CD4-positive, alpha-beta T cell treated with Interleukin-4 for 1 hour (primary cell): ENCODE measurements at regions not wholly inside any gene's neighbourhood (a gene's known extent, or its start where the extent isn't known, plus 50 kb on each side); places are given as distances from the start of the nearest gene placed in this dataset.

Source experiments
- DNase-seq, 2 donors: peaks; one replicate each; pipeline ENCODE4 v3.0.0-alpha.2; 2020 to 2022

DNA sequence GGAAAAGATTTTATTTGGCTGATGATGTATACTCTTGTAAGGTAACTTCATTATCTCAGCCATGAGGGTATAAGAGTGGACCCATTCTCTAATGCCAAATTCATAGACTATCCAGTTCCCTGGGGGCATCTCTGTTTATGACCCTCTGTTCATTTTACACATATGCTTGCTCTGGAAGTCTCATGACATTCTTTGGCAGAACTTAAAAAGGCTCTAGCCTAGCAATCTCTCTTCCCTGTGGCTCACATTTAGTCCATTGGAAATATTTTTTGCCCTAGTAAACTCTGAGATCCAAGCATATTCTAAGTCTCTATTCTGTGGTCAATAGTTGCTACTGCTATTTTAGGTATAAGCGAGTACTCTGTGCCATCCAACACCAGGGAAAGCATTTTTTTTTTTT, 1201.8 kb upstream of the ZEB2 start:
- no peak for DNase-seq

DNA sequence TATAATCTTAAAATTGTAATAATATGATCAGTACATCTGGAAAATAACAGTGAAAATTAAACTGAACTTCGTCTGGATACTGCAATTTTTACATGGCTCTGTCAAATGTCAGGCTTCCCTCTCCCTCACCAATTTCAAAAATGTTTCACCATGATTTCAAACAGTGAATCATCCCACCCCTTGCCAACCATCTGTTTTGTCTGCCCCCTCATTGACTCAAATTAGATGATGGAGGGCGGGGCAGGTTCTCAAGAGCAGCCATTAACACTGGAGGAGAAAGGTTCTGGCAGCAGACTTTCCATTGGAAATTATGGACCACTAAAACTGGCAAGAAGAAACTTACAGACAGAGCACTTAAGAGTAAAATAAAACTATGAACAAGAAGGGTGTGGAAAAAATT, 1195.7 kb upstream of the ZEB2 start:
- no peak for DNase-seq

DNA sequence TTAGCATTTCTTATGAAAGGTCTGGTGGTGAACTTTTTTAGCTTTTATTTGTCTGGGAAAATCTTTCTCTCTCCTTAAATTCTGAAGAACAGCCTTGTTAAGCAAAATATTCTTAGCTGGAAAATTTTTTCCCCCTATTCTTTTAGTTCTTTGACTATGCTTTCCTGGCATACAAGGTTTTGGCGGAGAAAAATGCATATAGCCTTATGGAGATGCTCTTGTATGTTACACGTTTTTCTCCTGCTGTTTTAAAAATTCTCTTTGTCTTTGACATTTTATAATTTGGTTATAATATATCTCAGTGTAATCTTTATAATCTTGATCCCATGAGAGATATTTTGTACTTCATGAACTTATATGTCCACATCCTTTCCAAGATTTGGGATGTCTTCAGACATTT, 1190.4 kb upstream of the ZEB2 start:
- no peak for DNase-seq

DNA sequence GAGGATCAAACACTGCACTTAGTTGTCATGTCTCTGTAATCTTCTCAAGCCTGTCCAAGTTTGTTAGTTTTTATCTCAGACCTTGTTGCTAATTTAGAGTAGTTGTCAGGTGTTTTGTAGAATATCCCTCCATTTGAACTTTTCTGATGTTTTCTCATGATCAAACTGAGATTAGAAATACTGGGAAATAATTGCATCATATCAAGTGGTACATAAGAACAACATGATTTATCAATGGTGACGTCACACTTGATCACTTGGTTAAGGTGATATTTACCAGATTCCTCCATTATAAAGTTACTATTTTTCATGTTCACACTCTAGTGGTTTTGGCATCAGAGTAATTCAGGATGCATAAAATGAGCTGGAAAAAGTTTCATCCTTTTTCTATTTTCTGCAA, 1182.4 kb upstream of the ZEB2 start:
- no peak for DNase-seq

DNA sequence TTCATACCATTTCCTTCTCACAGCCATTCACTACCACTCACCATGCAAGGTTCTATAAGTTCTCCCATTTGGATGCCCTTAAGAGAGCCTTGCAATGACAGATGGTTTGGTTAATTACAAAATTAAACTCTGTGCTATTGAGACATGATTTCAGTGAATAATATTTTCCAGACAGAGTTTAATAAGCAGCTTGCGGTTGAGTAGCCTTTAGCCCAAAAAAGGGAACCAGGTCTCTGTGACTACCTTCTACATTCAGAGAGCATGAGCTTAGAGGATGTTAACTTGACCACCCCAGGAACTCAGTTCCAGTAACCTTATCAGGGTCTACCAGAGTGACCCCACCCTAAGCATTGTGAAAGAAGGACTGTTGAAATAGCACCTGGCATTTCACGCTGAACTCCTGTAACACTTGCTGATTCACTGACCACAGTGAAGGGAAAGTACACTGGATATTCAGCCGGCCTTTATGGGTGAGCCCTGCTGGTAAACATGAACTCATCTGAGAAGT, 1173.1 kb upstream of the ZEB2 start:
- DNase-seq, result peak; percentile 18 to 68

DNA sequence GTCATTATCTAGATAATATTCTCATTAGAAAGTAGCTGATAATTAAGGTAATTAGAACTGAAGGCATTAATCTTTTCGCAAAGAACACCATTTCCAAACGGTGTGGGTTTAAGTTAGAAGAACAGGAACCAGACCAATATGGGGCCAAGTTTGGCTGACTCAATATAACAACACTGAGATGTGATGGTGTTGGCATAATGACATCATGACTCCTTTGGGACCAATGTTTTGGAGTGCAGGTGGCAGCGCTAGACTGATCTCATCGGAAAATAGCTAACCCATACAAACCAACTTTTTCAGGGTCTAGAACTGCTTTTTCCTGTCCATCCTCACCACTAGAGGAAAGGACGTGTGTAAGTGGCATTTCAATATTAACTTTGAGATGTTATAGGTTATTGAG, 1171.7 kb upstream of the ZEB2 start:
- no peak for DNase-seq

DNA sequence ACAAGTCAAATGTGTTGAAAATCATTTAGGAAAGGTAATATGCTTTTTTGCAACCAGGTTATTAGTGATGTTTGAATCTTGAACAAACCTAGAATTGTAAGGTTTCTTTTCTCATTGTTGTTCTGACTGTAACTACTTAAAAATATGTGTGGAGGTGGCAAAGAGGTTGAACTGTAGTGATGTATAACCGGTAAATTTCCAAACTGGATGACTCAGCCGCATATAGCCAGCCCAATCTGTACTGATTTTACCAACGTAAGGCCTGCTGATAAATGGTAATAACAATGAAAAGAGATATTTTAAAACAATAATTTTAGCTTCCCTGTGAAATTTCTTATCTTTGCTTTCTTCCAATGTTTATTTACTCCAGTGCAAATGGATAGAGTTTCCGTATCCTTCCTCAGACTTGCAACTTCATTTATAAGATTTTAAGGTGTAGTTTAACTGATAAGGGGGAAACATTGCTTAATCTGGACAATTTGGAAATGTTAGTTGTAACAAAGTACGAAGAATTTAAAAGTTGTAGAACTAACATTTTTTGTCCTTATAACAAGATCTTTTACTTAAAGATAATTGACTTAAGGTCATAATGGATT, 1170.4 kb upstream of the ZEB2 start:
- no peak for DNase-seq

DNA sequence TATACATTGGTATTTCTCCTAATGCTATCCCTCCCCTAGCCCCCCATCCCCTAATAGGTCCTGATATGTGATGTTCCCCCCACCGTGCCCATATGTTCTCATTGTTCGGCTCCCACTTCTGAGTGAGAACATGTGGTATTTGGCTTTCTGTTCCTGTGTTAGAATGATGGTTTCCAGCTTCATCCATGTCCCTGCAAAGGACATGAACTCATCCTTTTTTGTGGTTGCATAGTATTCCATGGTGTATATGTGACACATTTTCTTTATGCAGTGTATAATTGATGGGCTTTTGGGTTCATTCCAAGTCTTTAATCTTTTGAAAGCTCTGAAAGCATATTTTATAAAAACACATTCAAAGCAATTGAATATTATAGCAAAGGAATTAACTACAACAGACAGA, 1169.4 kb upstream of the ZEB2 start:
- no peak for DNase-seq

DNA sequence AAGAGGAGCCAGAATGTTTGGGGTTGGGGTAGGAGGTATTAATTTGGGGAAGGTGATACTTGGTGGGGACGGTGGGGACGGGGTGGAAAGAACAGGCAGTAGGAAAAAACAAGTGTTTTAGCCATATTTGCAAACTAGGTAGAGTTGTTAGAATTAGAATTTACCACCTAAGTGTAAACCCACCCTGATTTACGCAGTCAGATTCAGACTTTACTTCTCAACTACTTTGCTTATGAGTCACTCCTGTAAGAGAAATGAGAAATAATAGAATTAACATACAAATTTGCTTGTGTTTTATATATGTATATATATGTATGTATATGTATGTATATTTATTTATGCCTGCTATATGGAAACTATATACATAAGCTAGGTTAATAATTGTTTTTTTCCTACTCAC, 1168.2 kb upstream of the ZEB2 start:
- no peak for DNase-seq

DNA sequence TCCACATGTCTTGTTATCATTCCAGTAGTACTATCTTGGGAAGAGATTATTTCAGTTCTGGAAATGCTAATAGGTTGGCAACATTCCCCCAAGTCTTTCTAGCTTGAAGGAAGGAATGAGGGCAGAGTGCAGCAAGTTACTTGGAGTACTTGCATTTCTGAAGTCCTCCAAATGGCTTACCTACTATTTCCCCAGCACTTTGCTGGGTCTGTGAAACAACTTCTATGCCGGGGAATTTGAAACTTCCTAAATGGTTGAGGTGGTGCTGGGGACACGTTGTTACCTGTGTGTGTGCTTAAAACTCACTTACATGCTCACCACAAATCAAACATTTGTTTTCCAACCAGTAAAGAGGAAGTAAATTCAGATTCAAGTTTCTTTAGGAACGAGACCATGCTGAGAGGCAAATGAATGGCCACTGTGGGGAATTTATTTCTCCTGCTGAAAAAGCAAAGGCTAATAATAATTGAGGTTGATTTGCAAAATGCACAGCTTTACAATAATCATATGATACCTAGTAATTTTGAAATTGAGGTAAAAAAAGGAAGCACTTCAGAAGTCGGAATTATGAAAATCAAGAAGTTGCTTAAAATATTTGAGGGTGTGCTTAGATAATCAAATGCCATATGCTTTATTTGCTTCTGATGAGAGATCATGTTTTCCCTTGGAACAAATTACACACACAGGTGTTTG, 1167.7 kb upstream of the ZEB2 start:
- DNase-seq, result no peak

DNA sequence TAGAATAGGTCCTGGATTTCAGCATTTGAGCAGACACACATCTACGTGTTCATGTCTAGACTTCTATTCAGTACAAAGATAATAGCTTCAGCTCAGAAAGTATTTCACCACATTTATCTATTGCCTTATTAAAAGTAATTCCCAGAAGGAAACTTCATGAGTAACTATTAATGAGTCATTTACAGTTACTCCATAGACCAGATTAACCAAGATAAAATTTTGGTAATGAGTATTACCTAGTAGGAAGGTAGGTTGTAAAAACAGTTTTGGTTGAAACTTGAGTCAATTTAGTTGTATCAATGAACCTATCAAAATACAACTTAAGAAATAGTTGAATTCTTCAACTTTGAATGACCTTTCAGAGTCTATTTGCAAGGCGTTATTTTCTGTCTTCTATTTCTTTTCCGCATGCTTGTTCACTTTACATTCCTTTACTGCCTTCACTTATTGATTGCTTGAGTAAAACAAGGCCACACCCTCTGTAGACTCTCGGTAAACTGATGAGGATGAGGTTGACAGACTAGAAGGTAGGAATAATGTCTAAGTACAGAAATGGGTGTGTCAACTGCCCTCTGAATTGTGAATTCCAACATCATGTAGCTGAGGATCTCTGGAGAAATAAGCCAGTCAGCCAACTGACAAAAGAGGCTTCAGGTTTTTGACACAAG, 1165.6 kb upstream of the ZEB2 start:
- DNase-seq, result no peak

DNA sequence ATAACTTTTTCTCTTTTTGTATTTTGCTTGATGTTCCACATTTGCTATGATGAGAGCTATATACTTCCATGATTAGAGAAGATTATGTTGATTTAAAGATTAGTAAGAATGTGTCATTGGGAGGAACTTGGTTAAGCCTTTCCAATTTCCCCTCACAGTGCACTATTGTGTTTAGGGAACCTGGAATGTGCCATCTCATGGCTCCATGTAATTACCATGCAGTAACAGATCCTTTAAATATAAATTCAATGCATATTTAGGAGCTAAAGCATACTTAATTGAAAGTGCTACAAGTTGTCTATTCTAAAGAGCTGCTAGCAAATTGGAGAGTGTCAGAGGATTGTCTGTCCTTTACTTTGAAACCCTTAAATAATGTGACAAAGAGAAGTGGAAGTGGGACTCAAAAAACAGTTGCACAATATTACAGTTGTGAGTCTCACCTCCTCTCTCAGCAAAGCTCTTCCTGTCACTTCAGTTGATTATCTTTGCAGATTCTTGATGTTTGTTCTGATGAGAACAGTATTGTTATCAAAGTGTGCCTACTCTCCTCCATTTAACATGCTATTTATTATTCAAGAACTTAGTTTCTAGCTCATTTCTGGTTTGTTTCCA, 1162.7 kb upstream of the ZEB2 start:
- no peak for DNase-seq

DNA sequence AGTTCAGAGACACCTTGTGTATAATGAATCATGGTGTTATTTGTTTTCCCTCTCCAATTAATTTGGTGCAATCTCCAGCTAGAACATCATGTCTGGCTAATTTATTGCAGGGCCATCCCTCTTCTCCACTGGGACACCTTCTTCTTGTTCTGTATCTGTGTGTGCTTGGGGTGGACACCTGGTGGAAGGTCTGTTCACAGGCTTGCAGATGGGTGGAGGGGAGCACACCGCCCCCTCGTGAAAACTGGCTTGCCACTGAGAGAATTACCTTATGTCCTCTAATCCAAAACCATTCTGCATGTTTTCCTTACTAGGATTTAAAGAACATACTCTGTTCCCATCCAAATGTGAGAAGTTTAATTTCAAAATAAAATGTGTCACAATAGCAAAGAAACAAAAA, 1160.4 kb upstream of the ZEB2 start:
- no peak for DNase-seq

DNA sequence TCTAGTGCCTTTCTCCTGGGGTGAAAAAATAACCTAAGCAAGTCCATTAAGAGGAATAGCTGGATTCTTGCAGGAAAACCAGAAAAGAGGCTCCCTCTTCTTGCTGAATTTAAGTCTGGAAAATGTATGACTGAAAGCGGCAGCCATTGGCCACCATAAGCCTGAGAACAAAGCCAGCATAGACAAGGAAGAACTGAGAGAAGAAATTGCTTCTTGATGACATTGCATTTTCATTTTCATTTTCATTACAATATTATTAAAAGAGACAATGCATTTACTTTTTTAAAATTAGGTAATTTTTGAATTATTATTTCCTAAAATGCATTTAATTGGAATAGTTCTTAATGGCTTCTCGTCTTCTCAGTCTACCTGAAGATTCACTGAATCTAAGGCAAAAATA, 1157.5 kb upstream of the ZEB2 start:
- DNase-seq, result no peak

DNA sequence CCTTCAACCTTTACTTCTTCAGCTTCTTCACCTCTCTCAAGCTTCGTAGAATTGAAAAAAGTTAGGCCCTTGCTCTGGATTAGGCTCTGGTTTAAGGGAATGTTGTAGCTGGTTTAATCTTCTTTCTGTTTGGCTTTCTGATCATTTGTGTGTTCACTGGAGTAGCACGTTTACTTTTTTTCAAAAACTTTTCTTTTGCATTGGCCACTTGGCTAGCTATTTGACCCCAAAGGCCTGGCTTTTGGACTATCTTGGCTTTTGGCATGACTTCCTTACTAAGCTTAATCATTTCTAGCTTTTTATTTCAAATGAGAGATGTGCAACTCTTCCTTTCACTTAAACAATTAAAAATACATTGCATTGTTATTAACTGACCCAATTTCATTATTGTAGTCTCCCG, 1154.8 kb upstream of the ZEB2 start:
- DNase-seq, result no peak

DNA sequence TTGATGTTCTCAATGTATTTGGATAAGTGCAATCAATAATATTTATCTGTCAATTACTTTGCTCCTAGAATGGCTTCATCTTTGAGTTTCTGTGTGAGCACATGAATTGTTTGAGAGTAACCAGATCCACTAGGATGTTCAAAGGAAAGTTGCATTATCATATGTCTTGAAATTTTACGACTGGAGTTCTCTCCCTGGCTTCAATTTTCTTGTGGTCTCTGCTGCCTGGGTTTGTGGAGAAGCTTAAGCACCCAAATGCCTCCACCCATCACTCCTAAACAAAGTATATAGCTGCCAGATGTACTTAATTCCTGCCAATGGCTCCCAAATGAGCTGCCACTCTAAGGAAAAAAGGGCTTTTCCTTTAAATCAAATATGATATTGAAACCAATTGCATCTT, 1149.4 kb upstream of the ZEB2 start:
- DNase-seq, result no peak

DNA sequence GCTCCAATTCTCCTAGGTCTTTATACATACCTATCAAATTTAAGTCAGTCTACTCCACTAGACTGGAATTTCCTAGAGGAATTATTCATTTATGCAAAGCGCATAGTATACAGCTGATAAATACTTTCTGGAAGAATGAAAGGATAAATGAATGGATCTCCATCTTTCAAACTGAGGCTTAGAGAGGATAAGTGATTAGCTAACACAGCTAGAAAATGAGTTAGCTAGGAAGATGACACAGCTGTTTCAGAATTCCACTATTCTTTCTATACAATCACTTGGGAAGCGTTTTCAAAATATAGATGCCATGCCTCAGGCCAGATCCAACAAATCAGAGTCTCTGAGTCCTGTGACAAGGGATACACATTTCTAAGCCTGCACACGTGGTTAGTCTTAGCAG, 1146.6 kb upstream of the ZEB2 start:
- DNase-seq, result no peak

DNA sequence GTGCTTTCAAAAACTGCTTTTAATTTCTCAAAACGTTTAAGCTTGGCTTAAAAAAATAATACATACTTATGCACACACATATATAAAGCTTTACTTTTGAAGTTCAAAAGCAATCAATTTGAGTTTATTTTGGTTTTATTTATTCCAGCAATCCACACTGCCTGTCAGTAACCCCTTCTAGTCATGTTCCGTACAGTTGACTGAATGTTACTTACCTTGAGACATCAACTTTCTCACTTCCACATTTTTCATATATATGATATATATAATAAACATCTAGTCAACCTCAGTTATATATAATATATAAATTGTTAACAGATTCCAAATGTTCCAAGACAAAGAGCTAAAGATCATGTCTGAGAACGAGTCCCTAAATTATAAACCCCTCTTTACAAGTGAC, 1137.3 kb upstream of the ZEB2 start:
- DNase-seq, result no peak

DNA sequence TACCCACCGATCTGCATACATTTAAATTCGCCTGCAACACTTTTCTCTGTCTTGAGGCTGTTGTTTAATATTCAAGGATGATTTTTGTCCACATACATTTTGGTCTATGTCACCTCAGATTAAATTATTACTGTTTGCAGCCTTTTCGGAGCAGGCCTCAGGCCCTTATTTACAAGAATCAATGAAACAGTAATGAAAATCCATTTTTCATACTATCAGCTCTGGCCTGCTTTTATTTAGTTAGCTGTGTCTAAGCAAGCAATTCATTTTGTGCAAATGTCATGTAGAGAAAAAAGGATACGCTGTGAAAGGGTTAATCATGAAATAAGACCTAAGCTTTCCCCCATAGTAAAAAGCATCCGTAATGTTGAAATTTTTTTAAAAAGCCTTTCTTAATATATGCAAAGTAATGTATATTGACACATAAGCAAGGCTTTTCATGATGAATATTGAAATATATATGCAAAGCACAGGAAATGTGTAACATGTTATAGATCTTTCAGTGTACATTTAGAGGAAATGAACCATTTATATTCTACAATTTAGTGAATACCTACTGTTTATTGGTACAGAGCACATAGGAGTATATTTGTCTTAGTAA, 1135.3 kb upstream of the ZEB2 start:
- no peak for DNase-seq

DNA sequence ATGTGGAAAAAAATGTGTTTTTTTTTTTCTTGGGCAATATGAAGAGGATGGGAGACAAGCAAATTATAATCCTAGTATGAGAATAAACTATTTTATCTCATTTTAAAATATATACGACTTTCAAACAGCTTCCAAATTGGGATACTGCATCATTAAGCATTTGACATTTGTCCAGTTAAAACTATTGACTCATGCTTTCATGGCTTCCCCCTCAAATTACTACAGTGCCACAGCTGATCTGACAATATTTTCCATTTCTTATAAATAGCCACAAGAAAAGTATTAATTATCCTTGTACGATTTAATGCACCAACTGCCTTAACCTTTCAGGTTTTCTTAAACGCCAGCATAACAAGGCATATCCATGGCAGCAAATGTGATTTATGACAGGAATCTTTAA, 1134.8 kb upstream of the ZEB2 start:
- no peak for DNase-seq

DNA sequence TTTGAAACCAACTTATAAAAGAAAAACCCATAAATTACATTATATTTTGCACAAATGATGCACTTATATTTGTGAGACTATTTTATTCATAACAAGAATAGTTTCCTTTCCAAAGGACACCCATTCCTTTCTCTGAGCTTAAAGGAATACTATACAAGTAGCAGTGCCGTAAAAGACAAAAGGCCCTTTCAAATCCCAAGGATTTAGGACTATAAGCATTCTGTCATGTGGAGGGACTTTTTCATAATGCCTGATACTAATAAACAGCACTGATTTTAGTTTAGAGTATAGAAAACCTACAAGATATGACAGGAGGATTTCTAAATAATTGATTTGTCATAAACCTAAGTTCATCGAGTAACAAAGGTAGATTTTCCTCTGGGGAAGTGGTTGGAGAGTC, 1134.2 kb upstream of the ZEB2 start:
- DNase-seq, result no peak

DNA sequence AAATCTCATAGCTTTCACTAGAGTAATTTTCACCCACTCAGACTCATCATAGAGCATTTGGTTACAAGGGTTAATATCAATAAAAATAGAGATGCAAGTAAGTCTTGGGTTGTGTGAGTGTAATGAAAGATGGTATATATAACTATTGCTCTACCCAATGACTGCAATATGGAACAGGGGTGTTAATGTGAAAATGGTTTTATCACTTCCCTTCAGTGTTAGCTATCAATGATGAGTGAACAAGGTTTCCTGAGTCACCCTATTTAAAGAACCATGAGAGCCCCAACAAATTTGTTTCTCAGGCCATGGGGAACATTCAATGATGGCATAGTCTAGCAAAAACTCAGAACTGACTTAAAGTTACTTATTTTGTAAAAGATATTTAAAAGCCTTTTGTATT, 1133.6 kb upstream of the ZEB2 start:
- DNase-seq, result no peak
